H1 (cell line): ENCODE measurements at regions not wholly inside any gene's neighbourhood (a gene's known extent, or its start where the extent isn't known, plus 50 kb on each side); places are given as distances from the start of the nearest gene placed in this dataset.

Experiments used
- CTCF ChIA-PET: fragments of 300-600 bp; sonication (Branson Sonifier 250); formaldehyde crosslinking; loops from one replicate; lab custom pipeline; 2021; ENCODE audit not compliant: partially characterized antibody; lab: Charles Lee
- POLR2A ChIA-PET: fragments of 300-600 bp; sonication (Branson Sonifier 250); formaldehyde crosslinking; loops from one replicate; lab custom pipeline; 2021; ENCODE audit warnings: inconsistent platforms; ENCODE audit not compliant: partially characterized antibody; lab: Charles Lee
- DNase-seq, 2 experiments: peaks; one replicate each; pipeline versions ENCODE4 v3.0.0 to v3.0.0-alpha.2; 2010 to 2022; ENCODE audit warnings: low spot score in 2 of 2, low read depth in 1 of 2, mixed read lengths in 1 of 2
- FAIRE-seq: peaks from 2 replicates; lab custom pipeline; 2011; peaks lifted over from hg19 to GRCh38; lab: Jason Lieb, UNC
- H2AFZ ChIP-seq: 2 replicates; pipeline ENCODE4 v1.8.1; 2012; ENCODE audit warnings: low read length, inconsistent platforms
- H2AK5ac ChIP-seq: 2 replicates; pipeline ENCODE4 v1.6.1; 2013; ENCODE audit warnings: low read depth, low read length
- H2BK120ac ChIP-seq: replicated peaks from 2 replicates; pipeline ENCODE3; 2013; ENCODE audit warnings: low read depth, low read length, inconsistent platforms
- H2BK12ac ChIP-seq: 2 replicates; pipeline ENCODE4 v1.6.1; 2013; ENCODE audit warnings: low read depth, low read length
- H2BK15ac ChIP-seq: 2 replicates; pipeline ENCODE4 v1.6.1; 2013; ENCODE audit warnings: low read length
- H2BK20ac ChIP-seq: 2 replicates; pipeline ENCODE4 v1.6.1; 2013; ENCODE audit warnings: low read length
- H2BK5ac ChIP-seq: 2 replicates; pipeline ENCODE4 v1.6.1; 2013; ENCODE audit warnings: low read depth, low read length
- H3K14ac ChIP-seq: 2 replicates; pipeline ENCODE4 v1.6.1; 2013; ENCODE audit warnings: inconsistent platforms; ENCODE audit not compliant: insufficient read length
- H3K18ac ChIP-seq: 2 replicates; pipeline ENCODE4 v1.6.1; 2013; ENCODE audit warnings: low read length; ENCODE audit errors: extremely low read depth
- H3K23ac ChIP-seq: 2 replicates; pipeline ENCODE4 v1.6.1; 2013; ENCODE audit warnings: inconsistent platforms; ENCODE audit not compliant: insufficient read length
- H3K23me2 ChIP-seq: 2 replicates; pipeline ENCODE4 v1.6.1; 2013; ENCODE audit warnings: low read depth, low read length
- H3K27ac ChIP-seq: 2 replicates; pipeline ENCODE4 v1.6.1; 2011; ENCODE audit warnings: low read depth, low read length, inconsistent platforms
- H3K27me3 ChIP-seq, 4 experiments: replicated peaks in 1 of 4; 1 replicate in 1 of 4; 2 replicates in 3 of 4; pipeline versions ENCODE4 v1.6.1 to v1.8.1; 2011 to 2013; ENCODE audit warnings: low read length in 3 of 4, mild to moderate bottlenecking in 3 of 4, inconsistent platforms in 2 of 4, mixed read lengths in 2 of 4, moderate library complexity in 1 of 4; ENCODE audit not compliant: control insufficient read depth in 3 of 4, insufficient read depth in 3 of 4; ENCODE audit errors: extremely low read depth in 1 of 4
- H3K36me3 ChIP-seq, 4 experiments: 2 replicates each; pipeline versions ENCODE4 v1.6.1 to v1.8.1; 2011 to 2013; ENCODE audit warnings: mild to moderate bottlenecking in 4 of 4, low read length in 3 of 4, moderate library complexity in 2 of 4, control low read depth in 1 of 4, inconsistent platforms in 1 of 4; ENCODE audit not compliant: insufficient read depth in 4 of 4, control insufficient read depth in 2 of 4
- H3K4ac ChIP-seq: replicated peaks from 2 replicates; pipeline ENCODE3; 2013; ENCODE audit warnings: low read length, low read depth, mixed read lengths, inconsistent platforms; ENCODE audit not compliant: insufficient read length
- H3K4me1 ChIP-seq, 4 experiments: replicated peaks in 1 of 4; 1 replicate in 1 of 4; 2 replicates in 3 of 4; pipeline versions ENCODE4 v1.6.1 to v1.8.1; 2011 to 2013; ENCODE audit warnings: low read length in 3 of 4, inconsistent platforms in 2 of 4, mixed read lengths in 1 of 4; ENCODE audit not compliant: insufficient read depth in 4 of 4, control insufficient read depth in 3 of 4
- H3K4me2 ChIP-seq, 2 experiments: 2 replicates each; pipeline versions ENCODE4 v1.6.1 to v1.8.1; 2011 to 2013; ENCODE audit warnings: low read depth in 2 of 2, low read length in 2 of 2, control low read depth in 1 of 2, inconsistent platforms in 1 of 2, mild to moderate bottlenecking in 1 of 2; ENCODE audit not compliant: insufficient read depth in 1 of 2
- H3K4me3 ChIP-seq, 4 experiments: fragments of 200-600, 300-600 bp in 1 of 4; sonication (generic), shearing (Covaris generic), sonication (Bioruptor Twin) in 1 of 4; 2 replicates each; pipeline versions ENCODE4 v1.5.1 to v1.8.1; 2011 to 2016; ENCODE audit warnings: low read length in 4 of 4, low read depth in 3 of 4, control low read depth in 2 of 4, inconsistent platforms in 2 of 4, mild to moderate bottlenecking in 2 of 4, mixed read lengths in 1 of 4, moderate library complexity in 1 of 4; ENCODE audit not compliant: insufficient read depth in 2 of 4; ENCODE audit errors: extremely low read depth in 1 of 4
- H3K56ac ChIP-seq: replicated peaks from 2 replicates; pipeline ENCODE3; 2013; ENCODE audit warnings: low read depth, mild to moderate bottlenecking, mixed read lengths, low read length, inconsistent platforms; ENCODE audit not compliant: insufficient read length
- H3K79me1 ChIP-seq: 2 replicates; pipeline ENCODE4 v1.6.1; 2013; ENCODE audit warnings: low read depth, low read length, control low read depth
- H3K79me2 ChIP-seq, 2 experiments: 2 replicates each; pipeline versions ENCODE4 v1.6.1 to v1.8.1; 2012 to 2013; ENCODE audit warnings: low read length in 2 of 2, mild to moderate bottlenecking in 2 of 2, inconsistent platforms in 1 of 2; ENCODE audit not compliant: insufficient read depth in 2 of 2, control insufficient read depth in 1 of 2
- H3K9ac ChIP-seq, 4 experiments: replicated peaks in 1 of 4; 1 replicate in 1 of 4; 2 replicates in 3 of 4; pipeline versions ENCODE4 v1.6.1 to v1.8.1; 2011 to 2013; ENCODE audit warnings: low read depth in 3 of 4, low read length in 3 of 4, control low read depth in 2 of 4, mild to moderate bottlenecking in 2 of 4, moderate library complexity in 2 of 4, inconsistent platforms in 1 of 4; ENCODE audit errors: extremely low read depth in 1 of 4
- H3K9me3 ChIP-seq, 2 experiments: 2 replicates each; pipeline versions ENCODE4 v1.6.1 to v1.8.1; 2012 to 2013; ENCODE audit warnings: mild to moderate bottlenecking in 2 of 2, moderate library complexity in 2 of 2, control low read depth in 1 of 2, inconsistent platforms in 1 of 2, low read depth in 1 of 2, low read length in 1 of 2, mixed read lengths in 1 of 2; ENCODE audit not compliant: insufficient read depth in 2 of 2
- H4K20me1 ChIP-seq, 2 experiments: replicated peaks in 1 of 2; 2 replicates each; pipeline versions ENCODE3 to v1.8.1; 2011 to 2013; ENCODE audit warnings: inconsistent platforms in 2 of 2, low read length in 2 of 2, mild to moderate bottlenecking in 1 of 2; ENCODE audit not compliant: insufficient read depth in 2 of 2, control insufficient read depth in 1 of 2
- H4K5ac ChIP-seq: 2 replicates; pipeline ENCODE4 v1.6.1; 2013; ENCODE audit warnings: low read length, low read depth, mixed read lengths, inconsistent platforms; ENCODE audit not compliant: insufficient read length
- H4K8ac ChIP-seq: 2 replicates; pipeline ENCODE4 v1.8.0; 2013; ENCODE audit warnings: mild to moderate bottlenecking, moderate library complexity, low read length, inconsistent platforms; ENCODE audit not compliant: insufficient read depth; ENCODE audit errors: extremely low read depth
- H4K91ac ChIP-seq: replicated peaks from 2 replicates; pipeline ENCODE3; 2013; ENCODE audit warnings: low read length, mixed read lengths, inconsistent platforms; ENCODE audit not compliant: insufficient read length
- CTBP2 ChIP-seq: IDR thresholded peaks from 2 replicates; pipeline ENCODE4 v1.7.0; 2011; ENCODE audit warnings: borderline replicate concordance, mild to moderate bottlenecking, moderate library complexity, mixed read lengths, low read length; ENCODE audit not compliant: insufficient read depth, insufficient read length
- CTCF ChIP-seq, 3 experiments: IDR thresholded peaks; 1 replicate in 2 of 3; 2 replicates in 1 of 3; pipeline versions ENCODE4 v1.5.1 to v1.6.1; 2011; ENCODE audit warnings: low read length in 3 of 3, mild to moderate bottlenecking in 3 of 3, inconsistent platforms in 2 of 3, low read depth in 1 of 3, moderate library complexity in 1 of 3; ENCODE audit not compliant: insufficient read depth in 1 of 3; ENCODE audit errors: control extremely low read depth in 1 of 3
- GTF2F1 ChIP-seq: IDR thresholded peaks from 2 replicates; pipeline ENCODE4 v1.6.1; 2012; ENCODE audit warnings: low read depth, low read length, improper control_type of control experiment, borderline replicate concordance
- HDAC6 ChIP-seq: IDR thresholded peaks from one replicate; pipeline ENCODE4 v1.7.1; 2012; ENCODE audit warnings: low read depth, mild to moderate bottlenecking, inconsistent platforms, low read length, moderate library complexity
- POLR2AphosphoS5 ChIP-seq: IDR thresholded peaks from 2 replicates; pipeline ENCODE4 v1.6.1; 2011; ENCODE audit warnings: low read depth, low read length
- RAD21 ChIP-seq, 2 experiments: IDR thresholded peaks in 1 of 2; conservative IDR thresholded peaks in 1 of 2; 2 replicates each; pipeline ENCODE4 v1.6.1; 2011; ENCODE audit warnings: low read depth in 2 of 2, low read length in 2 of 2, improper control_type of control experiment in 1 of 2, inconsistent platforms in 1 of 2, mild to moderate bottlenecking in 1 of 2, moderate library complexity in 1 of 2
- RNF2 ChIP-seq: fragments of 200-900, 300-1000 bp; sonication (generic); IDR thresholded peaks from 2 replicates; pipeline ENCODE4 v1.7.1; 2016; ENCODE audit warnings: borderline replicate concordance, low read depth, mild to moderate bottlenecking, antibody characterized with exemption, low read length; ENCODE audit not compliant: poor library complexity, severe bottlenecking; ENCODE audit errors: missing control alignments
- SP4 ChIP-seq: IDR thresholded peaks from 2 replicates; pipeline ENCODE4 v1.6.1; 2012; ENCODE audit warnings: low read length, inconsistent platforms
- TCF12 ChIP-seq: IDR thresholded peaks from 2 replicates; pipeline ENCODE4 v1.6.1; 2011; ENCODE audit warnings: low read depth, mild to moderate bottlenecking, low read length
- WGBS, 2 experiments: shearing (Covaris generic) in 1 of 2; methylation state at CpG; one replicate each; pipeline versions ENCODE4 v1.1.6 to v1.1.7; 2013 to 2015; ENCODE audit warnings: low lambda C conversion rate in 2 of 2, mixed read lengths in 2 of 2, inconsistent platforms in 1 of 2, low coverage in 1 of 2, missing lambda C conversion rate in 1 of 2; ENCODE audit not compliant: insufficient replicate concordance in 2 of 2, insufficient coverage in 1 of 2, insufficient read length in 1 of 2; ENCODE audit errors: extremely low coverage in 1 of 2, missing lambda C conversion rate in 1 of 2; 5-methylcytosine and 5-hydroxymethylcytosine counted together

- Histone ChIP-seq H3K4me3 (no peak overlapping the region), H4K5ac (no peak overlapping the region), H3K4me1 (no peaks in the 10 kb centered on the region), H3K79me2 (no peaks in the 10 kb centered on the region), H4K20me1 (no peaks in the 10 kb centered on the region), H3K9ac (no peak overlapping the region), H3K9me3 (no peaks in the 10 kb centered on the region), H4K8ac (no peak overlapping the region), H2AFZ (no peak overlapping the region), H2BK15ac (no peak overlapping the region), H3K27ac (no peak overlapping the region), H3K36me3 (no peaks in the 10 kb centered on the region), H3K27me3 (no peaks in the 10 kb centered on the region), H3K18ac (no peak overlapping the region), H4K91ac (no peak overlapping the region), H2BK12ac (no peak overlapping the region), H3K23me2 (no peaks in the 10 kb centered on the region), H3K79me1 (no peaks in the 10 kb centered on the region), H2BK20ac (no peak overlapping the region), H2BK5ac (no peak overlapping the region), H2BK120ac (no peak overlapping the region), H3K56ac (no peak overlapping the region), H3K4ac (no peak overlapping the region)
- CTCF ChIA-PET = no interaction called here
- FAIRE-seq (no peak), DNase-seq (no peak)
- 89% methylated on average over 3 of the region's 3 CpGs; no CpG with 5 or more reads in 1 of the 2 experiments for WGBS, 2 experiments
- TF ChIP-seq SP4 (no peak), CTCF (IDR thresholded peaks at IDR 0.05; ENCODE audit: control extremely low read depth in 1 of 3, insufficient read depth in 1 of 3, low read depth in 1 of 3, low read length in 3 of 3) (no peak), RAD21 (IDR thresholded peaks at IDR 0.05 in 1 of 2, conservative IDR thresholded peaks at IDR 0.05 in 1 of 2; ENCODE audit: low read depth in 2 of 2, low read length in 2 of 2) (no peak), POLR2AphosphoS5 (no peak), TCF12 (no peak), CTBP2 (no peak), HDAC6 (no peak), RNF2 (no peak), GTF2F1 (no peak)
- TF ChIP-seq, all 59 proteins: peak for 0
- Histone ChIP-seq H3K4me2 (no peak overlapping the region), H2AK5ac (no peak overlapping the region), H3K14ac (no peak overlapping the region), H3K23ac (no peak overlapping the region)
- POLR2A ChIA-PET = no interaction called here
Measured at GRCh38 chr4:156053174-156053573, 99.5 kb upstream of the CTSO start.
